H1 (cell line): ENCODE measurements at regions not wholly inside any gene's neighbourhood (a gene's known extent, or its start where the extent isn't known, plus 50 kb on each side); places are given as distances from the start of the nearest gene placed in this dataset.
A peak's percentile ranks its signal among the peaks of the same experiment; 100 is the strongest.

Source experiments
- CTBP2 ChIP-seq: IDR thresholded peaks from 2 replicates; pipeline ENCODE4 v1.7.0; 2011; ENCODE audit warnings: borderline replicate concordance, mild to moderate bottlenecking, moderate library complexity, mixed read lengths, low read length; ENCODE audit not compliant: insufficient read depth, insufficient read length
- E2F6 ChIP-seq: IDR thresholded peaks from 2 replicates; pipeline ENCODE4 v1.6.1; 2012; ENCODE audit warnings: inconsistent platforms
- EP300 ChIP-seq, 2 experiments: IDR thresholded peaks; 1 replicate in 1 of 2; 2 replicates in 1 of 2; pipeline ENCODE4 v1.6.1; 2011 to 2012; ENCODE audit warnings: low read depth in 2 of 2, low read length in 2 of 2, mild to moderate bottlenecking in 2 of 2, borderline replicate concordance in 1 of 2, inconsistent platforms in 1 of 2, moderate library complexity in 1 of 2
- EZH2 ChIP-seq: fragments of 200-600 bp; sonication (generic); IDR thresholded peaks from 2 replicates; pipeline ENCODE4 v1.7.1; 2012; ENCODE audit warnings: low read depth, mild to moderate bottlenecking, moderate library complexity, low read length, inconsistent platforms; ENCODE audit not compliant: severe bottlenecking
- GTF2F1 ChIP-seq: IDR thresholded peaks from 2 replicates; pipeline ENCODE4 v1.6.1; 2012; ENCODE audit warnings: low read depth, low read length, improper control_type of control experiment, borderline replicate concordance
- KDM1A ChIP-seq: fragments of 200-600, 300-600 bp; sonication (generic); IDR thresholded peaks from 2 replicates; pipeline ENCODE4 v1.7.1; 2016; ENCODE audit warnings: mild to moderate bottlenecking, low read length, borderline replicate concordance
- RXRA ChIP-seq: IDR thresholded peaks from 2 replicates; pipeline ENCODE4 v1.6.1; 2011; ENCODE audit warnings: low read depth, mild to moderate bottlenecking, low read length, moderate library complexity; ENCODE audit not compliant: insufficient read depth
- SP1 ChIP-seq: IDR thresholded peaks from 2 replicates; pipeline ENCODE4 v1.6.1; 2011; ENCODE audit warnings: low read depth, low read length
- SP2 ChIP-seq: IDR thresholded peaks from 2 replicates; pipeline ENCODE4 v1.6.1; 2012; ENCODE audit warnings: mild to moderate bottlenecking, low read length, inconsistent platforms

DNA sequence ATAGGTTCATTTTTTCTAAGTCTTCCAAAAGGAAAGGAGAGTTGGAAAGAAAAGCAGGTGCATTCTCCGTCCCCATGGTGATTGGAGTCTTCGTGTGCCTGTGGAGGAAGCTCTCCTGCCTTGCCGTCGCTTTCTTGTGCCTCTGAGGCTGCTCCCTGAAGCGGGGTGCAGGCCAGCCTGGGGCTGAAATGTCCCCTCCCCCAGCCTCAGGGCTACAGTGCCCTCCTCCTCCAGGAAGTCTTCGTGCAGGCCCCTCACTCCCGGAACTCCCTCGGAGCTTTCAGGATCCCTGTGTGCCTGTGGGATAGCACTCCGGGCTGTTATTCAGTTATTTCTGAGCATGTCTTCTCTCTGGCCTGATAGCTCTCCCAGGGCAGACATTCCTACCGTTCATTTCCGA is 569.2 kb downstream of the VRK1 start (continued):
- TF ChIP-seq RXRA, result no peak
- TF ChIP-seq SP1, result no peak
- TF ChIP-seq SP2, result no peak
- peak; percentile 47; the same call in 1 of the 2 replicates for TF ChIP-seq E2F6
- TF ChIP-seq KDM1A, result no peak
- no peak for TF ChIP-seq GTF2F1
- TF ChIP-seq EP300 (IDR thresholded peaks at IDR 0.05; ENCODE audit: borderline replicate concordance in 1 of 2, low read depth in 2 of 2, low read length in 2 of 2), result no peak
- TF ChIP-seq CTBP2, result no peak
- no peak for TF ChIP-seq EZH2
